Activated CD8-positive, alpha-beta memory T cell treated with anti-CD3 and anti-CD28 coated beads for 36 hours (primary cell): ENCODE measurements at regions not wholly inside any gene's neighbourhood (a gene's known extent, or its start where the extent isn't known, plus 50 kb on each side); places are given as distances from the start of the nearest gene placed in this dataset.

Experiments
- CTCF ChIA-PET: fragments of 350-600 bp; sonication (Branson Sonifier 250); formaldehyde crosslinking; loops from one replicate; lab custom pipeline; 2021; ENCODE audit warnings: antibody characterized with exemption; lab: Charles Lee
- POLR2A ChIA-PET: fragments of 350-600 bp; sonication (Branson Sonifier 250); formaldehyde crosslinking; loops from one replicate; lab custom pipeline; 2021; ENCODE audit warnings: antibody characterized with exemption; lab: Charles Lee

DNA sequence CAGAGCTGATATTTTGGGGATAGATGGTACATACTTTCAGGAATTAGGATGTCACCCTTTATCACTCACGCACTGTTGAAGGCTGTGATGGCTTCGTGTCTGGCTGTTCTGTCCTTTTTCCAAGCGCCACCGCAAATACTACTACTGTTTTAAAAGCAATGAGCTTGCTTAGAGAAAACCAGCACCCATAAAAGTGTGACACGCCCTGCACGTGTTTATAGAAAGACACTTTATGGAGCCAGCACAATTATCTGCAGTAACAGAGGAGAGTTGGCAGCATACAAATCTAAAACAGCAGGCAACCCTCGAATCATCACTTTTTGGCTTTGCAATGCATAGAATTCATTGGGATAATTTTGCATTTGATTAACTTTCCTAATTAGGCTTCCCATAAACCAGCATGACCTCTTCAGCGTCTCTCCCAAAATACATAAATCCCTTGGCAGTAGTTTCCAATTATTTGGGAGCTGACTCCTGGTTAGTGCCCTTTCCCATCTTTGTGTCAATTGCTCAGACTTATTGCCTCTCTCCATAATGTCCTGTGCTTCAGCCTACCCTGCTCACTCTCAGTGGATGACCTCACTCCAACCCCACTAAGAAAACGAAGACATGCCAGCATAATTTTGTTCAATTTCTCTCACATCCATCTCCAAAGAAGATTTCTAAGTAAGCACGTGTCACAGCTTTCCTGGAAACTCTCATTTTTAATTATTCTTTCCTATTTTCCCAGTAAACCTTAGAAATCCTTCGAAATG lies 118.7 kb upstream of the LARGE1 start:
- CTCF ChIA-PET: no interaction called here
- POLR2A ChIA-PET: no interaction called here

DNA sequence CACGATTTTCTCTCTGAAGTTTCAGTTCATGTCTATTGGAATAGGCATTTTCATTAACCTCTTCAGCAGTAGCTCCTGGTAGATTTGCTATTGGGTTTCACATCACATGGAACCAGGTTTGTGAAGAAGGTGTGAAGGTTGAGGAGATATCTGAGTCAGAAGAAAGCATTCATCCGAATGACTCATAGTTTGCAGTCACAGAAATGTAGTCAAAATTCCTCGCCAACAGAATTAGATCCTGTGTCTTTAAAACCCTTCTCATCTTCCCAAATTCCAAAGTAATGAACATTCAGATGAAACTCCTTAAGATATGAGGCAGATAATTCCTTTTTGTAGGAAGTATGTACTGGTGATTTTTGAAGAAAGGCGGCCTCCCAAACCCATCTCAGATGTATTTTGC lies 125.0 kb upstream of the LARGE1 start:
- ChIA-PET CTCF (no interaction called here), POLR2A (no interaction called here)

DNA sequence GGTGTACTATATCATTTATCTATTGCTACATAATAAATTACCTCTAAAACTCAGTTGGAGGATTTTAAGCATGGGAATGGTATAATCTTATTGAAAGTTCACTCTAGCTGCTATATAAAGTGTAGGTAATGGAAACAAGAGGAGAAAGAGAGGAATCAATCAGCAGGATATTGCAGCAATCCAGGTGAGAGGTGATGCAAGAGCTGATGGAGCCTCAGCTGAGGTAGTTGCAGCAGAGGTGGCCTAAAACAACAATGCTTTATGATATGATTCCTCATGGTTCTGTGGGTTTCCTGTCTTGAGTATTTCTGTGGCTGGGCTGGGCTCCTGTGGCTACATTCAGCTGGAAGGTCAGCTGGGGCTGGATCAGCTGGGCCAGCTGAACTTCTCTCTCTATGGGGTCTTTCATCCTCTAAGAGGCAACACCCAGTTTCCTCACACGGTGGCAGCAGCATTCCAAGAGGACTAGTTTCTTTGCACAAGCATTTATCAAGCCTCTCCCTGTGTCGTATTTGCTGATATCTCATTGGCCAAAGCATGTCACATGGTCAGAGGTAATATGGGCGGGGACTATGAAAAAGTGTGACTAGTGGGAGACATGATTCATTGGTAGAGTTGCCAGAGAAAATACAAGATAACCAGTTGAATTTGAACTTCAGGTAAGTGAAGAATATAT lies 135.4 kb upstream of the LARGE1 start:
- CTCF ChIA-PET: no interaction called here
- POLR2A ChIA-PET: no interaction called here

- POLR2A ChIA-PET: no interaction called here
- CTCF ChIA-PET: no interaction called here
Measured at GRCh38 chr22:34057726-34058125, 137.4 kb upstream of the LARGE1 start.

GRCh38 chr22:34064696-34065095 lies 144.4 kb upstream of the LARGE1 start:
- ChIA-PET POLR2A (no interaction called here), CTCF (no interaction called here)

DNA sequence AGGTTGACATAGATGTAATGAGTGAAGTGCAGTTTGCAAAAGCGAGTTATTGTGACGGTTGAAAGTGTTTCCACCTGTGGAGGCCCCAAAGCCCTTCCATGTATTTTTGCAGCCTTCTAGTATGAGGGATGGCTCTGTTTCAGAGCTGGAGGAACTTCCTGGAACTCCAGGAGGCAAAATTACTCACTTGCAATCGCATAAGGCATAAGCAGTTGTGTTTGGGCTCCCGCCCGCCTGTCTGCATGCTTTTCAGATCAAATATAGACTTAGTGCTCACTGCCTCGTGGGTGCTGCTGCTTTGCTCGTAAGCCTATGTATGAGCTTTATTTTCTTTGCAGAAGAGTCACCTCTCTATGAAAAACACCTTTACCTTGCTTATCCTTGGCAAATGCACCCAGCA lies 146.8 kb upstream of the LARGE1 start:
- ChIA-PET POLR2A (no interaction called here), CTCF (interaction anchor here (0.6 to 0.9 kb wide), 2 partner anchors 22 to 319 kb away, joined by 3 to 4 read pairs; no protein-coding TSS in a partner anchor)

DNA sequence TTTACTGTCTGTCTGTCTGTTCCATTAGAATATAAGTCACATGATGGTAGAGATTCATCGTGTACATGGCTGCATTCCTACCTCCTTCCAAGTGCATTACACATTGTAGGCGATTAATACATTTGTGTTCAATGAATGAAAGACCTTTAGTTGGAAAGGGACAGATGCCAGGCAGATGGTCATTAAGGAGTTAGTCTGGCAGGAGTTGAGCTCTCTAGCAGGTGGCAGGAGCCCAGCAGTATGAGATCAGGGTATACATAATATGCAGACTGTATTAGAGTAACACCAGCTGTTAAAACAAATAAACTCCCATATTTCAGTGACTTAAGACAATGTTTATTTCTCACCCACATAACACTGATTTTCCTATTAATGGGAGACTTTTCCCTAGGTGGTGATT lies 147.7 kb upstream of the LARGE1 start:
- ChIA-PET POLR2A (no interaction called here), CTCF (no interaction called here)

- POLR2A ChIA-PET: no interaction called here
- CTCF ChIA-PET: no interaction called here
Measured at GRCh38 chr22:34070051-34070450, 149.8 kb upstream of the LARGE1 start.

DNA sequence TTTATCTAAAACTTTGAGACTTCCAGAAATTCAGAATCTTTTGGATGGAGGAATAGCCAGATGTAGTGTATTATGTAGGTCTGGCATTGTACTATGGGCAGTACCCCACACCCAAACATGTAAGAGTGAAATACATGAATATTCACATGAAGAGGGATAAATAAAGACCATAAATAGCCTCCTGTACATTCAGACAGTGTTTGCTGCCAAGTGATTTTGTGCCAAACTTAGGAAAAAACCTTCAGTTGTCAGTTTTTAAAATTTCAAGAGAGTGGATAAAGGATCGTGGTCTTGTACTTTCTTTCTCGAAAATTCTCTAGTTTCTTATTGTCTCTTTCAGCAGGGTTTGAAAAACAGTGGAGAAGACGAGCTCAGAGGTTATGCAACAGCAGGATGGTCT lies 150.3 kb upstream of the LARGE1 start:
- ChIA-PET CTCF (no interaction called here), POLR2A (no interaction called here)

- ChIA-PET CTCF (no interaction called here), POLR2A (no interaction called here)
Measured at GRCh38 chr22:34072585-34072984, 152.3 kb upstream of the LARGE1 start.

DNA sequence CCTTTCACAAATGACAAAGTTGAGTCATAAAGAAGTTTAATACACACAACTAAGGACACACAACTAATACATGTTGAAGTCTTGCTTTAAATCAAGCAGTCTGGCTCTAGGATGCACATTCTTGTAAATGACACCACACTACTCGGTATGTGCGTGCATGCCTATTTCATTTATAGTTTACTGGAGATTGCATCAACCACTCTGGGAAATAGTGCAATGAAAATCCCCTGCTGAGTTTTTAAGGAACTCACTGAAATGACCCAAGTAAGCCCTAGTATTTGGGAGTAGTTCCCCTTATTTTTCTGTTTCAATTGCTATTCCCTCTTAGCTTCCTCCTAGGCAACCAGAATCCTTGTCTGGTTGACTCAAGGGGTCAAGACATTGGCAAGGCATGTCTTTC lies 160.2 kb upstream of the LARGE1 start:
- POLR2A ChIA-PET: no interaction called here
- CTCF ChIA-PET: no interaction called here

DNA sequence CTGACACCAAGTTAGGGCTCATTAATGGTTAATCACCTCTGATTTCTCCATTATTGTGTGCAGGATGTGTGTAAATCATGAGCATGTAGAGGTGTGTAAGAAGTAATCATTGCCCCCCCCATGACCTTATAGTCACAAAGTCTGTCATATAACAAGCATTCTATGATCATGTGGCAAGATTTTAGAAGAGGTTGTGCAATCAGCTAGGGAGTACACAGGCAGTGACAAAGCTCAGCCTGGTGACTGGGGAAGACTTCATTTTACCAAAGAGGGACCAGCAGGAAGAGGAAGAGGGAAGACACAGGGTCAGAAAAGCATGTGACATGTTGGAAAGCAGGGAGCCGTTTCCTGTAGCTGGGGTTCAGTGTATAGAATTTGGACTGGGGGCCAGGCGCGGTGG lies 176.5 kb upstream of the LARGE1 start:
- ChIA-PET POLR2A (no interaction called here), CTCF (no interaction called here)

GRCh38 chr22:34099278-34099677 lies 179.0 kb upstream of the LARGE1 start:
- CTCF ChIA-PET: no interaction called here
- POLR2A ChIA-PET: no interaction called here

DNA sequence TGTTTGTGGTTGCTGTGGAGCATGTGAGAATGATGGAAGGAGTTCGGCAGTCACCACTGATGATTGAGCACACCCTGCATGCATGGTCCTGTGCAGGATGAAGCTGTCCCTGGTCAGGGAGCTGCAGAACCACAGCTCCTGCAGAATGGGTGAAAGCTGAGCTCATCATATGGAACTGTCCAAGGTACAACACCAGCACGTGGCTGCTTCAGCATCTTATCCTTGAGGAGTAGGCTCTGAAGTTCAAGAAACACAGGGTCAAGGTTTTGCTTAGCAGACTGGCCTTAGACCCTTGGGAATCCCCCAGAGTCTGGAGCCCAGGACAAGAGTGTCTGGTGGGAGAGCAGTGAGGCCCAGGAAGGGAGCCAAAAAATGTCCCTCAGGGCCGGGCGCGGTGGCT lies 182.4 kb upstream of the LARGE1 start:
- CTCF ChIA-PET: no interaction called here
- POLR2A ChIA-PET: no interaction called here

- CTCF ChIA-PET: no interaction called here
- POLR2A ChIA-PET: no interaction called here
Measured at GRCh38 chr22:34105461-34106062, 185.3 kb upstream of the LARGE1 start.

- ChIA-PET CTCF (no interaction called here), POLR2A (no interaction called here)
Measured at GRCh38 chr22:34108168-34108567, 187.9 kb upstream of the LARGE1 start.

GRCh38 chr22:34111210-34111824 lies 191.0 kb upstream of the LARGE1 start:
- POLR2A ChIA-PET: no interaction called here
- CTCF ChIA-PET: no interaction called here

GRCh38 chr22:34113381-34113780 lies 193.1 kb upstream of the LARGE1 start:
- CTCF ChIA-PET: no interaction called here
- POLR2A ChIA-PET: no interaction called here

DNA sequence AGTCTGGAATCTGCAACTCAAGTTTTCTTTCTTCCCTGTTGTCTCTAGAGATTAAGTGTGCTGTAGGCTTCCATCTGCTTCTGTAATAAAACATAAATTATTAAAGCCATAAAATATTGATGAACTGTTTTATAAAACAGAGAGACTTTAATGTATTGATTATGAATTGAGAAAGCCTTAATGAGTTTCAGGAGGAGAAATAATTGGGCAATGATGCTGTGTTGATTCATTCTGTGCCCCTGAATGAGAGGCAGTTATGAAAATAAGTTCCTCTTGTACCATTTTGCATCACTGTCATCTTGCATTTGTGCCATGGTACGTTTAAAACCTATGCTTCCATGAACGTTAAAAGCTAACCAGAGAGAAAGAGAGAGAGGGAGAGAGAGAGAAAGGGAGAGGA lies 194.1 kb upstream of the LARGE1 start:
- CTCF ChIA-PET: no interaction called here
- POLR2A ChIA-PET: no interaction called here

DNA sequence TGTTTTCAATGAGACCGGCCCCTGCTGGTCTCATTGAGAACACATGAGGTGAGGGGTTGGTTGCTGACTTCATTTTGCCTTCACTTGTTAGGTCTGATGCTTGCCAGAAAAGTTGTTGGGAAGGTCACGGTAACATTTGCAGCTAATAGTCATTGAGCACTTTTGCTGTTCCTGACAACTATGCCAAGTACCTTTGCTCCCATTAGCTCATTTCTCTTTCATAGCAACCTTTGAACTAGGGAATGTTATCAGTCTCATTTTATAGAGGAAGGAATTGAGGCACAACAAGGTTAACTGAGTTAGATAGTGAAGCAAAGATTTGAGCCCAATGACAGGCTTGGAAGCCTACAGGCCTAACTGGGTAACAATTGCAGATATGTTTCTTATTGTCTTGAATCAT lies 195.4 kb upstream of the LARGE1 start:
- CTCF ChIA-PET: no interaction called here
- POLR2A ChIA-PET: no interaction called here

DNA sequence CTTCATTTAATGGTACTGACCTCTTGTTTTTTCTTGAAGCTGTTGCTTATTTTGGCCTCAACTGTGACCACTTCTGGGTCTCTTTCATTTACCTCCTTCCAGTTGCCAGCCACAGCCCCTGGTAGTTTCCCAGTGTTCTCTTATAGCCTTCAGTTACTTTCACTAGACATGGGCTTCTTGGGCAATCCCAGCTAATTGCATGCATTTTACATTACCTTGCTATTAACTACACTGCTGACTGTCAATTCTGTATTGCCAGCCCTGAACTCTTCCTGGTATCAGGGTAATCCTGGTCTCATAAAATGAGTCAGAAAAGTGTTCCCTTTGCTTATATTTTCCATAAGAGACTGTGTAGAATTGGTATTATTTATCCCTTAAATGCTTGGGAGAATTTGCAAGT lies 195.8 kb upstream of the LARGE1 start:
- CTCF ChIA-PET: no interaction called here
- POLR2A ChIA-PET: no interaction called here
